H7 (cell line): ENCODE measurements at regions not wholly inside any gene's neighbourhood (a gene's known extent, or its start where the extent isn't known, plus 50 kb on each side); places are given as distances from the start of the nearest gene placed in this dataset.
"Not testable (repeated sequence)": the region's sequence is repeated elsewhere in the genome, so short reads cannot be mapped to it uniquely, and the experiment has no call there.

Source experiments
- DNase-seq: peaks from one replicate; pipeline ENCODE4 v3.0.0; 2012
- H3K27me3 ChIP-seq: 2 replicates; pipeline ENCODE4 v1.6.0; 2011; ENCODE audit warnings: mild to moderate bottlenecking, low read length; ENCODE audit not compliant: control insufficient read depth, insufficient read depth
- H3K36me3 ChIP-seq: replicated peaks from 2 replicates; pipeline ENCODE4 v1.5.1; 2011; ENCODE audit warnings: low read length; ENCODE audit not compliant: control insufficient read depth, insufficient read depth
- H3K4me3 ChIP-seq: 2 replicates; pipeline ENCODE4 v1.5.1; 2011; ENCODE audit warnings: low read depth, mild to moderate bottlenecking, control low read depth, low read length, moderate library complexity; ENCODE audit not compliant: insufficient read depth

GRCh38 chr12:116687888-116688287, 50.0 kb downstream of the SPRING1 start:
- DNase-seq, result peak; percentile 86
- Histone ChIP-seq H3K27me3 (no peaks in the 10 kb centered on the region), H3K4me3 (no peak overlapping the region)

GRCh38 chr12:116684891-116685290, 53.0 kb downstream of the SPRING1 start:
- Histone ChIP-seq H3K36me3 (no peaks in the 10 kb centered on the region), H3K4me3 (no peak overlapping the region), H3K27me3 (no peaks in the 10 kb centered on the region)
- DNase-seq, result no peak

More at GRCh38 chr12:116687888-116688287, 50.0 kb downstream of the SPRING1 start:
- H3K36me3 ChIP-seq, result no peaks in the 10 kb centered on the region

GRCh38 chr12:116677202-116677661, 60.6 kb downstream of the SPRING1 start:
- no peak overlapping the region for H3K4me3 ChIP-seq
- DNase-seq, result no peak
- no peaks in the 10 kb centered on the region for H3K36me3 ChIP-seq
- H3K27me3 ChIP-seq, result no peaks in the 10 kb centered on the region

- no peaks in the 10 kb centered on the region for H3K27me3 ChIP-seq
- DNase-seq, result no peak
- H3K4me3 ChIP-seq, result no peak overlapping the region
- no peaks in the 10 kb centered on the region for H3K36me3 ChIP-seq
These were observed 62.3 kb downstream of the SPRING1 start for GRCh38 chr12:116675339-116676107.

DNA sequence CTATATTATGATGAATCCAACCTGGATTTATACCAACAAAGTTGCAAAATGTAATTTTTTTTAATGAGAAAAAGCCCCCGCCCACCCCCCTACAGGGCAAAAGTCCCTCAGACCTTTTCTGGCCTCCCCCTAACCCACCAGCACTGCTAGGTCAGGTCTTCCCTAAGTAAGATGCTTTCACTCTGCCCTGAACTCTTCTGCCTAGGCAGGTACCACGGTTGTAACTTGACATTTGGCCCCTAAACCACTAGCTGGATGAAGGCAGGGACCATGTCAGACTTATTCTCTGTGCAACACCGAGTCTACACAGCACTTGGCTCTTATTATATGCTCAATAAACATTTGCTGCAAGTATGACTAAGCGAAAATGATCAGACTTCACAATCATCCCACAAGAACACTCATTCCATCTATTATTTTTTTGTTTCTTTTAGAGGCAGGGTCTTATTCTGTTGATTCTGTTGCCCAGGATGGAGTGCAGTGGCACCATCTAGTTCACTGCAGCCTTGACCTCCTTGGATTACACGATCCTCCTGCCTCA, 63.2 kb downstream of the SPRING1 start:
- Histone ChIP-seq H3K4me3 (no peak overlapping the region), H3K36me3 (no peaks in the 10 kb centered on the region), H3K27me3 (no peaks in the 10 kb centered on the region)
- DNase-seq, result no peak

DNA sequence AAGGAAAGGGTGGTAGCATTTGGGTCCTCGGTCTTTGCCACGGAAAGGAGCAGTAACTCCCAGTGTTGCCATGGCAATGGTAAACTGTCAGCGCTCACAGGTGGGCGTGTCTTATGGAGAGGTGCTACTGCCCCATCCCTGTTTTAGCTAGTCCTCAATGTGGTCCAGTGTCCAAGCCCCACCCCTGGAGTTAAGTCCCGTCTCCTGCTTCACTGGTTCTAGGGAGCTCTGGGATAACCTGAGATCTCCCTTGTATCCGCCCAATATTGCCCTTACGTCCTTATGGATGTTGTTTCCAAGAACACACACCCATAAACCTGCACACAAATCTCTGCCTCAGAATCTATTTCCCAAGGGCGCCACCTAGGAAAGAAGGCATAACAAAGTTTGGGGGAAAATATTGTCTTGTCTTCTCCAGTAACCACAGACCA, 64.2 kb downstream of the SPRING1 start:
- H3K27me3 ChIP-seq, result no peaks in the 10 kb centered on the region
- DNase-seq, result no peak
- no peaks in the 10 kb centered on the region for H3K36me3 ChIP-seq
- no peak overlapping the region for H3K4me3 ChIP-seq

DNA sequence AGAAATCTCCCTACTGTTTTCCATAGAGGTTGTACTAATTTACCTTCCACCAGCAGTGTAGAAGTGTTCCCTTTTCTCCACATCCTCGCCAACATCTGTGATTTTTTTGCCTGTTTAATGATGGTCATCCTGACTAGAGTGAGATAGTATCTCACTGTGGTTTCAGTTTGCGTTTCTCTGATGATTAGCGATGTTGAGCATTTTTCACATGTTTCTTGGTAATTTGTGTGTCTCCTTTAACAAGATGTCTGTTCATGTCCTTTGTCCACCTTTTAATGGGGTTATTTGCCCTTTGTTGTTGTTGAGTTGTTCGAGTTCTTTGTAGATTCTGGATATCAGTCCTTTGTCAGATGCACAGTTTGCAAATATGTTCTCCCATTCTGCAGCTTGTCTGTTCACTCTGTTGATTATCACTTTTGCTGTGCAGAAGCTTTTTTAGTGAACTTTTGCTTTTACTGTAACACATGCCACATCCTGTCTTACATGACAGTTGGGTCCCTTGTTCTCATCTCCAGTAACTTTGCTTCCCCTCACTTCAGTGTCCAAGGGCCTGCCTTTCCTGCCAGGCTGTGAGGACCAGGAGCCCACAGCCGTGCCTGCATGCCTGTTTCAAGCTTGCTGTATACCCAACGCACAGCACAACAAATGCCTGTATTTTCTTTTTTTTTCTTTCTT, 64.9 kb downstream of the SPRING1 start:
- no peak overlapping the region for H3K4me3 ChIP-seq
- H3K27me3 ChIP-seq, result no peaks in the 10 kb centered on the region
- no peaks in the 10 kb centered on the region for H3K36me3 ChIP-seq
- DNase-seq, result no peak

DNA sequence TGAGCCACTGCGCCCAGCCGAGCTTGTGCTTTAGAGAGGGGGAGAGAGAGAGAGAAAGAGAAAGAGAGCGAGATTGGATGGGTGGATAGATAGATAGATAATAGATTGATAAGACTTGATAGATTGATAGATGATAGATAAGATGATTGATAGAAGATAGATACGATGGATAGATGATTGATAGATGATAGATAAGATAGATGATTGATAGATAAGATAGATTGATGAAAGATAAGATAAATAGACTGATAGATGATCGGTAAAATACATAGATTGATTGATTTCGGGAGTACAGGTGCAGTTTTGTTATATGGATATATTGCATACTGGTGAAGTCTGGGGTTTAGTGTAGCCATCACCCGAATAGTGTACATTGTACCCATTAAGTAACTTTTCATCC, 65.9 kb downstream of the SPRING1 start:
- H3K4me3 ChIP-seq, result no peak overlapping the region
- no peaks in the 10 kb centered on the region for H3K27me3 ChIP-seq
- H3K36me3 ChIP-seq, result no peaks in the 10 kb centered on the region
- DNase-seq, result no peak

DNA sequence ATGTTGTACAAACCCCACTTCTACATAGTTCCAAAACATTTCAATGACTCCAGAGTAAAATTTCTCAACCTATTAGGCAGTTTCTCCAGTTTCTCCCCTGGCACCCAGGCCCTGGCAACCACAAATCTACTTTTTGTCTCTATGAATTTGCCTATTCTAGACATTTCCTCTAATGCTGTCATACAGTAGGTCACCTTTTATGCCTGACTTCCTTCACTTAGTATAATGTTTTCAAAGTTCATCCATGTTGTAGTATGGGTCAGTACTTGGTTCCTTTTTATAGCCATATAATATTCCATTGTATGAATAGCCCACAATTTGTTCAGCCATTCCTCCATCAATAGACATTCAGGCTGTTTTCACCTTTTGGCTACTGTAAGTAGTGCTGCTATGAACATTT, 67.0 kb downstream of the SPRING1 start:
- no peaks in the 10 kb centered on the region for H3K27me3 ChIP-seq
- DNase-seq, result no peak
- H3K4me3 ChIP-seq, result no peak overlapping the region
- no peaks in the 10 kb centered on the region for H3K36me3 ChIP-seq

DNA sequence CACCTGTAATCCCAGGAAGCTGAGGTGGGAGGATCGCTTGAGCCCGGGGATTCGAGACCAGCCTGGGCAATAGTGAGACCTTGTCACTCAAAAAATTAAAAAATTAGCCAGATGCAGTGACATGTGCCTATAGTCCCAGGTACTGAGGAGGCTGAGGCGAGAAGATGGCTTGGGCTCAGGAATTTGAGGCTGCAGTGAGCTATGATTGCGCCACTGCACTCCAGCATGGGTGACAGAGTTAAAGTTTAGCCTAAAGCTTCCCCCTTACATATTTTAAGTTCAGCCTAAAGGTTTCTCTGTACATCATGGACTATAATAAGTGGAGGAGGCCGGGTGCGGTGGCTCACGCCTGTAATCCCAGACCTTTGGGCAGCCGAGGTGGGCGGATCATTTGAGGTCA, 70.1 kb downstream of the SPRING1 start:
- H3K4me3 ChIP-seq, result no peak overlapping the region

DNA sequence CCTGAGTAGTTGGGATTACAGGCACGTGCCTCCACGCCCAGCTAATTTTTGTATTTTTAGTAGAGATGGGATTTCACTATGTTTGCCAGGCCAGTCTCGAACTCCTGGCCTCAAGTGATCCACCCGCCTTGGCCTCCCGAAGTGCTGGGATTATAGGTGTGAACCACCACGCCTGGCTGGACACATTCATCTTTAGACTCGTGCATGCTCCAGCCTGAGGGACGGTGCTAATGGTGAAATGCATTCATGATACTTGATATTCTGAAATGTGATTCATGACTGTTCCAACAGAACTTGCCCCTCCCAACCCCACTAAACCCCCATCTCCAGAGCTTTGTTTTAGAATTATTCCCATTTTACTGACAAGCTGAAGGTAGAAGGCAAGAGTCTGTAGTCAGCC, 71.0 kb downstream of the SPRING1 start:
- not testable (repeated sequence) for DNase-seq, H3K36me3 ChIP-seq, H3K4me3 ChIP-seq, H3K27me3 ChIP-seq

More for the DNA sequence above, 70.1 kb downstream of the SPRING1 start:
- H3K27me3 ChIP-seq, result no peaks in the 10 kb centered on the region
- no peaks in the 10 kb centered on the region for H3K36me3 ChIP-seq
- DNase-seq, result no peak

DNA sequence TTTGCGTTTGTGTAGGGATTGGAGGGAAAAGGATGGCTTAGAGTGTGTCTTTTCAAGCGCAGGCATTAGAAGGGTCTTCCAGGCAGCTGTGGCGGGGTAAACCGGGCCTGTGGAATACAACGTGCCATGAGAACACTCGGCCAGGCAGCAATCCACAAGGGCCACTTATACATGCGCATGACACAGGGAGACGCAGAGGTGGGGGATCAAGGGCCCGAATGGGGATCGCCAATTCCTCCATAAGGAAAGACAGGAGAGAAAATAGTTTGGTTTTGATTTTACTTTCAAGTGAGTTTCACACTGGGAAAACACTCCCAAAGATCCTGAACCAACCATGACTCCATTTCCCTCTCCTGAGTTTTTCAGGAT, 71.6 kb downstream of the SPRING1 start:
- no peaks in the 10 kb centered on the region for H3K36me3 ChIP-seq
- DNase-seq, result peak; percentile 49
- H3K4me3 ChIP-seq, result no peak overlapping the region
- no peaks in the 10 kb centered on the region; the same call in 1 of the 2 replicates for H3K27me3 ChIP-seq

DNA sequence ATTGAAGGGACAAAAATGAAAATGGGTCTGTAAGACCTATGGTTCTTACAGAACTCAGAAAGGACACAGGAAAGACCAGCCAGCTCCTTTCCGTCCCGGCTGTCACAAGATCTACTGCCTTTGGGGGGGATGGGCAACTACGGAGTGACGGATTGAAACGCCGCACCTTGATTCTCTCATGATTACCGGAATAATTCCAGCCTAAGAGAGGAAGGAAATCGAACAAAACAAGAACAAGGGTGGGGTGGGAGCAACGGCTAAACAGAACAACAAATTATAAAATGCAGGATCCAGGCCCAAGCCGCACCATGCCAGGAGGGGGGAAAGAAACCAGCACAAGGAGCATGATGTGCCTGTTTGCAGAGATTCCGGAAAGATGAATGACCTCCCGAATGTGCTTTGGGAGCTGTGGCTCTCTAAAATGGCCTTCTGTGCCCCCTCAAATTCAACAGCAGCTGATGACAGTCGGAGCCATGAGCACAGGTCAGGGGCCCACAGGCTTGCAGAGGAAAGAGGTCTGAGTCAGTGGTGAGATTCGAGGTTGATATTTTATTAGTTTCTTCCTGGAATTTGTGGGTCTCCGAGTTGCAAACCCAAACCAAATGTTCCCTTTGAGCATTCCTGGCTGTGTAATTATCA, 72.1 kb downstream of the SPRING1 start:
- H3K4me3 ChIP-seq, result no peak overlapping the region
- peak; percentile 37 for DNase-seq
- H3K27me3 ChIP-seq, result no peaks in the 10 kb centered on the region; the same call in 1 of the 2 replicates
- no peaks in the 10 kb centered on the region for H3K36me3 ChIP-seq

GRCh38 chr12:116664085-116664484, 73.8 kb downstream of the SPRING1 start:
- DNase-seq, result no peak
- Histone ChIP-seq H3K4me3 (no peak overlapping the region), H3K36me3 (no peaks in the 10 kb centered on the region), H3K27me3 (no peaks in the 10 kb centered on the region; the same call in 1 of the 2 replicates)
